22Rv1 (cell line): ENCODE measurements at regions not wholly inside any gene's neighbourhood (a gene's known extent, or its start where the extent isn't known, plus 50 kb on each side); places are given as distances from the start of the nearest gene placed in this dataset.

Source experiments
- ZFX ChIP-seq: fragments of 450-650 bp; IDR thresholded peaks from 2 replicates; pipeline ENCODE4 v1.6.1; 2017; ENCODE audit warnings: antibody characterized with exemption, borderline replicate concordance
- TF ChIP-seq, protein P1 (sequence below): fragments of 450-650 bp; IDR thresholded peaks from 2 replicates; pipeline ENCODE4 v1.5.1; 2017; ENCODE audit warnings: mild to moderate bottlenecking

DNA sequence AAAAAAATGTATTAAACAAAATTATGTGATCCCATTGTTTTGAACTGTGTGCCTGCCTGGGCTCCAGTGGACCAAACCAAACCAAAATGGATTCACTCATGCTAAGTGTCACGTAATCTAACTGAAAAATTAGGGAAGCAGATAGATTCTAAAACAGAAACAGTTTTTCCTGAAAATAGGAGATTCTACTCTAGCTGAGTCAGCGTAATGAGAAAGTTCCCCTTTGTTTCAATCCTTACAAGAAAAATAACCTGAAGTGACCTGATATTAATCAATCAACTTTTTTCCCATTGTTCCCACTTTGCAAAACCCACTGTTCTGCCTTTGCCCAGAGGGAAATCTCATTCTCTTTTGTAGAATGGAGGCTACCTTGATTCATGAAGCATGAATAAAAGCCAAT is 682.4 kb upstream of the CDH10 start:
- TF ChIP-seq, protein P1, sequence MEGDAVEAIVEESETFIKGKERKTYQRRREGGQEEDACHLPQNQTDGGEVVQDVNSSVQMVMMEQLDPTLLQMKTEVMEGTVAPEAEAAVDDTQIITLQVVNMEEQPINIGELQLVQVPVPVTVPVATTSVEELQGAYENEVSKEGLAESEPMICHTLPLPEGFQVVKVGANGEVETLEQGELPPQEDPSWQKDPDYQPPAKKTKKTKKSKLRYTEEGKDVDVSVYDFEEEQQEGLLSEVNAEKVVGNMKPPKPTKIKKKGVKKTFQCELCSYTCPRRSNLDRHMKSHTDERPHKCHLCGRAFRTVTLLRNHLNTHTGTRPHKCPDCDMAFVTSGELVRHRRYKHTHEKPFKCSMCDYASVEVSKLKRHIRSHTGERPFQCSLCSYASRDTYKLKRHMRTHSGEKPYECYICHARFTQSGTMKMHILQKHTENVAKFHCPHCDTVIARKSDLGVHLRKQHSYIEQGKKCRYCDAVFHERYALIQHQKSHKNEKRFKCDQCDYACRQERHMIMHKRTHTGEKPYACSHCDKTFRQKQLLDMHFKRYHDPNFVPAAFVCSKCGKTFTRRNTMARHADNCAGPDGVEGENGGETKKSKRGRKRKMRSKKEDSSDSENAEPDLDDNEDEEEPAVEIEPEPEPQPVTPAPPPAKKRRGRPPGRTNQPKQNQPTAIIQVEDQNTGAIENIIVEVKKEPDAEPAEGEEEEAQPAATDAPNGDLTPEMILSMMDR: no peak
- no peak for TF ChIP-seq ZFX
